Sigmoid colon (tissue), 4 donors: ENCODE measurements at regions not wholly inside any gene's neighbourhood (a gene's known extent, or its start where the extent isn't known, plus 50 kb on each side); places are given as distances from the start of the nearest gene placed in this dataset.
"Not testable (repeated sequence)": the region's sequence is repeated elsewhere in the genome, so short reads cannot be mapped to it uniquely, and the experiment has no call there.

Experiments
- CTCF ChIP-seq, 4 experiments: fragments of 450-650 bp in 3 of 4; fragments of 200-600 bp in 1 of 4; IDR thresholded peaks; one replicate each; pipeline ENCODE4 v1.5.1; 2016 to 2019; ENCODE audit warnings: antibody characterized with exemption in 4 of 4, mild to moderate bottlenecking in 3 of 4, moderate library complexity in 2 of 4
- POLR2AphosphoS5 ChIP-seq, 4 donors: sonication (generic); formaldehyde crosslinking; IDR thresholded peaks; one replicate each; pipeline ENCODE4 v1.6.1; 2017; ENCODE audit warnings: antibody characterized with exemption in 4 of 4

- TF ChIP-seq POLR2AphosphoS5, CTCF (IDR thresholded peaks at IDR 0.05): not testable (repeated sequence)
Measured at GRCh38 chr14:97135847-97136246, 338.7 kb downstream of the VRK1 start.
